HG03432 (cell line): ENCODE measurements at regions not wholly inside any gene's neighbourhood (a gene's known extent, or its start where the extent isn't known, plus 50 kb on each side); places are given as distances from the start of the nearest gene placed in this dataset.

Experiments
- ATAC-seq: cut with Tn5 transposase; IDR thresholded peaks from one replicate; pipeline ENCODE4 v1.9.1; 2021; ENCODE audit warnings: mild to moderate bottlenecking, moderate library complexity; ENCODE audit not compliant: unreplicated experiment

DNA sequence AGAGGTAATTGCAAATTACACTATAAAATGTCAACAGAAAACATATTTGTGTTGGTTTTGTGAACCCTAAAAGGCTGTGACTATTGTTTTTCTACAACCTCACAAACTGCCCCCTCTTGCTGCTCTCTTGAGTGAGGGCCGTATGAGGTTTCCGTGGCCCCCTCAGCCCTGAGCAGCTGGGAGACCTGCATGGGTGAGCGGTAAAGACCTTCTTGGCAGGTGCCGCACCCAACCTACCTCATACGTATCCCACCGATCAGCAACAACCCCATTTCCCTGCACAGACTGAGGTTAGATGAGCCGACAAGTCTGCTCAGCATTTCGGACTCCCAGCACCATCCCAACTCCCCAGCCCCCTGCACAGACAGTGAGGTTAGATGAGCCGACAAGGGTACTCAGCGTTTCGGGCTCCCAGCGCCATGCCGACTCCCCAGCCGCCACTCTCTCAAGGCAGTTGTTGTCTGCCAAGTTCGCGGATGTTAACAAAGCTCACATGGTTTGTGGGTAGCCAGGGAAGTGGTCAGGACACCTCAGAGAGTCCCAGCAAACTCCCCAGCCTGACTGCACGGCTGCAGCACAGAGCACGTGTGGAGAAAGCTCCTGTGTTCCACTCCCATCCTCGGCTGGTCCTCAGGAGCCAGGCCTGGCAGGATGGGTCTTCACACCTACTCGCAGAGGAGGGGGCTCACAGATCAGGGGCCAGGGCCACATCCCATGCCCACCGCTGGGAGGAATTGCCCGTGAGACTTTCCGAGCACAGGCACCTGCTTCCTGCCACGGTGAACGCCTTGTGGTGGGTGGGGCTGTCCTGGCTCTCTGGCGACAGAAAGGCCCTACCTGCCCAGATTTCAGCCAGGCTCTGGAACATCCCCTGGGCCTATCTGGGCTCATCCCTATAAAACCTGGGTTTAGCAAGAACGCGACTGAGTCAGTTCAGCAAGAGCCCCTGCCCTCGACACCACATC, 502.9 kb downstream of the BRD1 start:
- no peak for ATAC-seq

DNA sequence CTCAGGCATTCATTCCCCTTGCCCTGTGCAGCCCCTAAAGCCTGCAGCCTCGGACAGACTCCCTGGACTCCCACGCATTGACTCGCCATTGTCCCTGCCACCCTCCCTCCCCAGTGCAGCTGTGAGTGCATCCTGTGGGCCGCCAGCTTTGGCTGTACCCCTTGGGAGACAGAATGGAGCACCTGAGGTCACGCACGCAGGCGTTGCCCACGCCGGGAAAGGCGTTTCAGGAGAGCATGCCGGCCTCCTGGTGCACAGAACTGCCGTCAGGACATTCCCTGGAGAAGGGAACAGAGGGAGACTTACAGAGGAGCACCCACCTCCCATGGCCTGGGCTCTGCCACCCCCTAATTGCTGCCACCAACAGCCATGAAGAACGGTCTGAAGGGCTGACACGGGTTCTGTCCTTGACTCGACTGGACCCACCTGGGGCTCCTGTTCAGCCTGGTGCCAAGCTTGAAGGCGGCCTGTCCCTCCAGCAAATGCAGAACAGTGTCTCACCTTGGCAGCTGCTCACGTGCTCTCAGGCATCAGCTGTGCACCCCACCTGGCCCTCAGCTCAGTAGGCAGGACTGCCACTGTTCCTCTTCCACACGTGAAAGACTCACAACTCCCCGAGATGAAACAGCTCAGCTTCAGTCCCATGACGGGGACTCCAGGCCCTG, 503.8 kb downstream of the BRD1 start:
- no peak for ATAC-seq

DNA sequence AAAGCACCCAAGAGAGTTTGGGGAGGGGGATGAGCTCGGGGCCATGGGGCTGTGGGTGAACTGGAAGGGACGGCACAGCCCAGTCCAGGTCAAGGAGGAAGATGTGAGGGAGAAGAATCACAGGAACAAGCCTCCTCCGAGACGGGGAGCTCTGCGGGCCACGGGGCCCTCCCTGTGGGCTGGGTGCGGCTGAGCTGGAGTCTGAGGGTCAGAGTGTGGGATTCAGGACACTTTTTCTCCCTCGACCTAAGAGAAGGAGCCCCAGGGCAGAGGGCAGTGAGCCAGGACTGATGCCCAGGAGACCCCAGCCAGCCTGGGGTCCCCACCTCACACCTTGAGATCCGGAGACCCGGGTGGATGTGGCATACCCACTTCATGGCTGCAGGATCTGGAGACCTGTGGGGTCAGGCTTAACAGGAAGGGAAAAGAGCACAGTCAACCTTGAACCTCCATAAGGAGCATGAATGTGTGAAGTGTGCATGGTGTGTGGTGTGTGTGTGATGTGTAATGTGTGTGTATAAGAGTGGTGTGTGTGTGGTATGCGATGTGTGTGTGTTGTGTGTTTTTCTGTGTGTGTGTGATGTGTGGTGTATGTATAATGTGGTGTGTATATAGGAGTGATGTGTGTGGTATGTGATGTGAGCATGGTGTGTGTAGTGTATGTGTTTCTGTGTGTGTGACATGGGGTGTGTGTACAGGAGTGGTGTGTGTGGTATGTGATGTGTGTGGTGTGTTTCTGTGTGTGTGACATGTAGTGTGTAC, 504.6 kb downstream of the BRD1 start:
- ATAC-seq = no peak

DNA sequence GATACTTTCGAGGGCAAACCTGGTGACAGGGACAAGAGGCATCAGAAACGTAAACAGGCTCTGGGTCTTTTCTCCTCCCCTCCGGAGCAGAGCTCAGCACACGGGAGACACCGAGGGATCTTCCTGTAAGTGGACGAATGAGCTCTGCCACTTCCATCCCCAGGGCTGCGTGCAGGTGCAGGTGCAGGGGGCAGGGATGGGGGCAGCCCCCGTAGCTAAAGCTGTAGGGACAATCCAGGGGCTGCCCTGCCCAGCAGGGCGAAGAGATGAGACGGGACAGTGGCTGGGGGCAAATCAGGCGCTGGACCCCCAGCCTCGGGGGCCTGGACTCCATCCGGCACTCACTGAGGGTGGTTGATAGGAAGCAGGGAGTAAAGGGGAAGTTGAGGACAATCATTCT, 505.4 kb downstream of the BRD1 start:
- no peak for ATAC-seq

DNA sequence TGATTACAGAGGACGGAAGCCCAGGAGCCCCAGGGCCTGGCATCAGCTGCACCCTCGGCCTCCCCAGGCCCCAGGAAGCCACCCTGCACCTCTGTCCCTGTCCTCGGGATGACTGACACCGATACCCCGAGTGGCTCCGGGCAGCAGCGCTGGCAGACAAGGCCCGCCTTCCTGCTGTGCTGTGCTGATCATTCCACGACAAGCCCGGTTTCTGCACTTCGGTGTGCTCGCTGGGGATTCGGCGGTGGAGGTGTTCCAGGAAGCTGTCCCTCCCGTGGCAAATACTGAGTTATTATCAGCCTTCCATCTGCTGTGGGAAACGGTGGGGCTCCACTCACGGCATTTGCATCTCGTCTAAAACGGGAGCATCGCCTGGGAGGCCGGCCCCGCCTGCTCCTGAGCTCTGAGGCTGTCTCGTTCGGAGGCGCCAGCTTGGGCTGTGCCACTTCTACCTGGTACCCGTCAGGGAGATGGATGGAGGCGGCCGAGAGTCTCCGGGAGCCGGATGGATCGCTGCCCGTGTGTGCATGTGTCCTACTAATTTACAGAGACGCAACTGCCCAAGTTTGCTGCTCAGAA, 506.1 kb downstream of the BRD1 start:
- ATAC-seq = no peak

DNA sequence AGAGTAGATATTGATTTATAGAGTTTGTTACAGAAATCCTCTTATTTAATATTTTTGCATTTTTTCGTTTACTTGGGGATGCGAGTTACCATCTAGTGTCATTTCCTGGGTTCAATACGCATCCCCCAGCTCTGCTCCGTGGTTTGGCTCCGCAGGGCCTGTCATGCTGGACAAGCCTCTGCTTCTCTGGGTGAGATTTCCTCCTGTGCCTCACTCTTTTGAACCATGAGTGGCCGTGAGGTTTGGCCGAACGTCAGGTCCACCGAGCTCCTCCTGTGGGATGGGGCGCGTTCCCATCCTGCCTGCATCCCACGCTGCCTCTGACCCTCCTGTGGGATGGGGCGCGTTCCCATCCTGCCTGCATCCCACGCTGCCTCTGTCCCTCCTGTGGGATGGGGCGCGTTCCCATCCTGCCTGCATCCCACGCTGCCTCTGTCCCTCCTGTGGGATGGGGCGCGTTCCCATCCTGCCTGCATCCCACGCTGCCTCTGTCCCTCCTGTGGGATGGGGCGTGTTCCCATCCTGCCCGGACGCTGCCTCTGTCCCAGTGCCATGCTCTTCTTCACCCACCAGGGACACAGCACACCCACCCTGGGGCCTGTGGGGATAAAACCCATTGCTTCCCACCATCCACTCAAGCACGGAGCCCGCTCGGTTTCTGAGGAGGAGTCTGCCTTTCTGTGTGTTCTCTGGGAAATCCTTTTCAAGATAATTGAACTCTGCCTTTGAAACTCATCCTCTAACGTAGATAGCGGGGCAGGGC, 506.8 kb downstream of the BRD1 start:
- ATAC-seq = no peak

DNA sequence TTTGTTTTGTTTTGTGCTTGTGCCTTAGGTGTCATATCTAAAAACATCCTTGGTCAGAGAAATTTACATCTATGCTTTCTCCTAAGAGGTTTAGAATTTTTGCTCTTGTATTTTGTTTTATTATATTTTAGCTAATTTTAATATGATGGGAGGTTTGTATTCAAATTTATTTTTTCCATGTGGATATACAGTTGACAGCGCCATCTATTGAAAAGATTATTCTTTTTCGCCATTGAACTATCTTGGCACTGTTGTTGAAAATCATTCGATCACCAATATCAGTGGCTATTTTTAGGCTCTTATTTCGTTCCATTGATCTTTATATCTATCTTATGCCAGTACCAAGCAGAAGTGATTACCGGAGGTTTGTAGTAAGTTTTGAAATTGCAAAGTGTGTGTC, 510.3 kb downstream of the BRD1 start:
- ATAC-seq = no peak

DNA sequence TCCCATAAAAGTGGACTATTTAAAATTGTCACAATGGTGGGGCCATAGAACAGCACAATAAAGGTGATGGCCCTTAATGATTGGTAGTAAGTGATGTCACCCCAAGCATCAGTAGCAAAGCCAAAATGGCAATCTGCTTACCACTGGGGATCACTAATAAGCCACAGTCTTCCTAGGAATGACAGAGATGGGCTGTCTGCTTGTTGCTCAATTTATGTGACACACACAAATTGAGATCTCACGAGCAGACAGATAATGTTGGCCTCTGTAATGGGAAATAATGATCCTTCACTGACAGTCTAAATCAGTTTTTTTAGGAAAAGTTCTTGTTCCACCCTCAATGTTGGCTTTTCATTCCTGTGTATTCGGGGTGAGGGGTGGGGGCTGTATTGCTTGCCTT, 515.1 kb downstream of the BRD1 start:
- no peak for ATAC-seq

DNA sequence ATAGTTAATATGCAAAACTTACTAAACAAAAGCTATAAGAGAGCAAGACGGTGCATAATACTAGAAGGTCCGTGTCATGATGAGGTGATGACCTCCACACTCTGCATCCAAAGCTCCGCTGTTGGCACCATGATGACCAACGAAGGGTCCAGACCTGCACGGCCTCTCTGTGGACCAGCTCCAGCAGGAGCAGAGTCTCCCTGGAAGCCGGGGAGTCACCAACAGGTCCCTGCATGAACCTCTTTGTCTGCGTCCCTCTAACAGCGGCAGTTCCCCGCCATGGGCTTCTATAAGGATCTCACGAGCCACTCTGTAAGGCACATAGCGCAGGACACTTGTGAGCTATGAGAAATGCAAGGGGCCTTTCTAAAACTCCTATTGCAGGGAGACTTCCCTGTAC, 517.3 kb downstream of the BRD1 start:
- no peak for ATAC-seq

DNA sequence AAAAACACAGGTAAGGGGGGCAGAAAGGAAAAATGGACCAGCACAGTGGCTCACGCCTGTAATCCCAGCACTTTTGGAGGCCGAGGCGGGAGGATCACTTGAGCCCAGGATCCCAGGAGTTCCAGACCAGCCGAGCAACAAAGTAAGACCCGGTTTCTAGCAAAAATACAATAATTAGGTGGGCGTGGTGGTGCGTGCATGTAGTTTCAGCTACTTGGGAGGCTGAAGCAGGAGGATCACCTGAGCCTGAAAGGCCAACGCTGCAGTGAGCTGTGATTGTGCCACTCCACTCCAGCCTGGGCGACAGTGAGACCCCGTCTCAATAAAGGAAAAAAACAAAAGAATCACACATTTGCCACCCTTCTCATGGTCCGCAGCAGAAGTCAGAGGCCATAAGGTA, 519.4 kb downstream of the BRD1 start:
- ATAC-seq = no peak

DNA sequence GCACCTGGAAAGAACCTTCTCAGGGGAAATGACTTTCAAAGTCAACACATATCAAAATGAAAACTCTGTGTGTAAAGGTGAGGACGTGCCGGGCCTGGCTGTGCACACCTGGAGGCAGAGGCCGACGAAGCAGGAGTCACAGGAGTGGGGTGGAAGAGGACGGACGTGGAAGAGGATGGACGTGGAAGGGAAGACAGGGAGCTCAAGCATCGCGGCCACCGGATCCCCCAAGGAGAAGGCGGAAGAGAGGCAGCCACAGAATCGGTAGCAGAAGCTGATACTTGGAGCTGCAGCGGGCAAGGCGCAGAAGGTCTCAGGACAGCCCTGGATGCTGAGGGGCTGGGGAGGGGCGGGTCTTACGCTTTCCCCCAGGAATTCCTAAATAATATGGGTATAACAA, 519.8 kb downstream of the BRD1 start:
- ATAC-seq = no peak

DNA sequence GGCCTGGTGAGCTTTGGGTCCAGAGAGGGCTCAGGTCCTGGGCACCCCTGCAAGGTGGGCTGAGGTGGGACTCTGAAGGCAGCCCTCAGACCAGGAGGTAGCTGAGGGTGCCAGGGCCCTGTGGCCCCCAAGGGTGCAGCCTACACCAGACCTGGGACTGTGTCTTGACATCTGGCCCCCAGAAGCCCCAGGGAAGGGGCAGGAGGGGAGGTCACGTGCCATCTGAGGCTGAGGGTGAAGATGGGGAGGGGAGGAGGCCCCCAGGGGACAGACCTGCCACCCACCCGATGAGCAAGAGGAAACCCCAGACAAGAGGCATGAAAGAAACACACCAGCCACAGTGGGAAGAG, 520.2 kb downstream of the BRD1 start:
- ATAC-seq = no peak

DNA sequence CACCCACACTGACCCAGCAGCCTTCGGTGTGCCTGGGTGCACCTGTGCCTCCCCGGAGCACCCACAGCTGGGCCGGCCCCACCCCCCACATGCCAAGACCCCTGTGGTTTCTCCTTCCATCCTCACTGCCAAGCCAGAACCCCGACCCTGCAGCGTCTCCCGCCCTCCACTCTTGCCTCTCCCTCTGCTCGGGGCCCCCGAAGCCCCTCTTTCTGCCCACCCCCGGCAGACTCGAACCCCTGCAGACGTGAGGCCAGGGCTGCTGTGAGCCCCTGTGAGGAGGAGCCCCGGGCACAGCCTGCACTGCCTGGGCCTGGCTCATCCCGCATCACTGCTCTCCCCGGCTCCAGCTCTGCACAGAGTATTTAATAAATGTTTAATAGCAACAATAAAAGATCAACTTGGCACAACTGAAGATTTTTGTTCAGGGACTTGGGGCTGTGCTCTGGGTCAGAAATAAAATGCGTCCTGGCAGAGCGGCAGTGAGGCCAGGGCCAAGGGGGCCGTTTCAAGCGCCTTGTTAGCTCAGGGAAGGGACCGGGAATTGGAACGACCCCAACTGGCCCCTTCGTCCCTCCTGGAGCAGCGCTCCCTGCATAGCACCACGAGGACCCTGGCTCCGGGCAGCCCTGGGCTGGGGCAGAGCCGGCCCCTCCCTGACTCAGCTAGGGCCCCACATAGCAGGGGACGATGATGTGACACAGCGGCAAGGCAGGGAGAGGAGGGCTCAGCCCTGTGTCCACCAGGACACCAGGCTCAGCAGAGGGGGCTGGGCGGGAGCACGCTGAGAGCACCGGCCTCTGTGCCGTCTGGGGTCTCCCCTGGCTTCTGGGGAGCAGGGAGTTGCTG, 520.8 kb downstream of the BRD1 start:
- ATAC-seq = no peak

DNA sequence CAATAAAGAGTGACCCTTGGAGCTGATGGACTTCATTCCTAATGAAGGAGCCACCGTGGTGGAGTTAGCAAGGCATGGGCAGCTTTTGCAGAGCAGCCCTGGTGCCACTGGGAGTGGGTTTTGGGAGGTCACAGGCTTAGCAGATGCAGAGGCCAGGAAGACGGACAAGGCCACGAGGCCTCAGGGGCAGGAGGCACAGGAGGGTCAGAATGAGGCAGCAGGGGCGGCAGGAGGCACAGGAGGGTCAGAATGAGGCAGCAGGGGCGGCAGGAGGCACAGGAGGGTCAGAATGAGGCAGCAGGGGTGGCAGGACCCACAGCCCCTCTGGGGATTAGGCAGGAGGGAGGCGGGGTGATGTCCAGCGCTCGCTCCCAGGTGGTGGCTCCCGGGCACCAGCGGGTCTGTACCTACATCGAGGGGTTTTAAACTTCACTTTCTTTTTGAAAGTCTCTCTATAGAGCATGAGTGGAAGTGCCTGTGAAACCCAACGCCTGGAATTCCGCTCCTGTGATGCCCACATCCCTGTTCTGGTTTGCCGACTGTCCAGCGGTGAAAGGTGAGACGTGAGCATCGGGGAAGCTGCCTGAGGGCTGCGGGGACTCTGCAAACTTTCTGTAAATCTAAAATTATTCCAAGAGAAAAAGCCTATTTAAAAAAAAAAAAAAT, 521.6 kb downstream of the BRD1 start:
- no peak for ATAC-seq

DNA sequence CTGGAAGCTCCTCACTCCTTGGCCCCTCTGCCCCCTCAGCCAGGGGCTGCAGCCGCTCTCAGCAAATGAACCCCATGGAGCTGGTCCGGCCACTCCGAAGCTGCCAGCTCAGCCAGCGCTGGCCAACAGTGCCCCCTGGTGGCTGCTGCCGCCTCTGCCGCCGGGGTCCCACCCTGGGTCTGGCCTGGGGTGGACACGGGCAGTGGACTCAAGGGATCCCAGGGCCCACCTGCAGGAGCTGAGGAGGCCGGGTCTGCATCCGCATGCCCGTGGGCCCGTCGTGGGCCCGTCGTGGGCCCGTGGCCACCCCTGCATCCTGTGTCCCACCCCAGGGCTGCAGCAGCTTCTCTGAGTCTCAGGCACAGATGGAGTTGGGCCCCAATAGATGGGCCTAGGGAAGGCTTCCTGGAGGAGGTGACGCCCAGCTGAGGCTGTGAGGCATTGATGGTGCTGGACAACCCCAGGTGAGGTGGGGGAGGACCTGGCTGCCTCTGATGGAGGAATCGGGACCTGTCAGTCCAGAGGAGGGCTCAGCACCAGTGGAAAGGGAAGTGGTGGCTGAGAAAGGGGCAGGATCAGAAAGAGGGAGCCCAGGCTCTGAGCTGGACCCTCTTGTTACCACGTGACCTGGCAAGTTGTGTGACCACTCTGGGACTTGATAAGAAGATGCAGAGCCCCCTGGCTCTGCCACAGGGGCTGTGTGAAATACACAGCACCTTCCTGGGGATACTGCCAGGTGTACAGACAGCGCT, 522.3 kb downstream of the BRD1 start:
- ATAC-seq = no peak

DNA sequence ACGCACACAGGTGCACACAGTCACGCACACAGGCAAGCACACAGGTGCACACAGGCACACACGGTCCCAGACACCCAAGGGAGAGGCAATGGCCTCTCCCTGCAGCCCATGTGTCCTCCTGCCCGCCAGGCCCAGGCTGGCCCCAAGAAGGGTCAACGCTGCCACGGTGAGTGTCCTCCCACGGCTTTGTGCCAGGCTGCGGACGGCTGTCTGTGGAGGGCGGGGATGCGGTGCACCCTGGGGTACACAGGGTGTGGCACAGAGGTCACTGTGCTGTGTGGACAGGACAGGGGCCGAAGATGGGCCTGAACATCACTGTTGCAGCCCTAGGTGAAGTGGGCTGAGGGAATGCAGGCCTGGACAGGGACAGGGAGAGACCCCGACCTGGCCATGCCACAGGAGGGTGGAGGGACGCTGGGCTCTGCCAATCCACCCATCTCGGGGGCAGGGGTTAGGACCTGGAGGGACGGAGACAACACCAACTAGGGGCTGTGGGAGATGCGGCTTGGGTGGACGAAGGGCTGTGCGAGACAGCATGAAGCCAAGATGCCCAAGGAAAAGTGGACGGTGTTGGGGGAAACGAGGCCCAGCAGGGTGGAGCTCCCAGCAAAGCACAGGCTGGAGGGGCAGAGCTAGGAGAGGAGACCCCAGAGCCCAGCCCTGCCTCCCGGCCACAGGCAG, 523.8 kb downstream of the BRD1 start:
- ATAC-seq = no peak

DNA sequence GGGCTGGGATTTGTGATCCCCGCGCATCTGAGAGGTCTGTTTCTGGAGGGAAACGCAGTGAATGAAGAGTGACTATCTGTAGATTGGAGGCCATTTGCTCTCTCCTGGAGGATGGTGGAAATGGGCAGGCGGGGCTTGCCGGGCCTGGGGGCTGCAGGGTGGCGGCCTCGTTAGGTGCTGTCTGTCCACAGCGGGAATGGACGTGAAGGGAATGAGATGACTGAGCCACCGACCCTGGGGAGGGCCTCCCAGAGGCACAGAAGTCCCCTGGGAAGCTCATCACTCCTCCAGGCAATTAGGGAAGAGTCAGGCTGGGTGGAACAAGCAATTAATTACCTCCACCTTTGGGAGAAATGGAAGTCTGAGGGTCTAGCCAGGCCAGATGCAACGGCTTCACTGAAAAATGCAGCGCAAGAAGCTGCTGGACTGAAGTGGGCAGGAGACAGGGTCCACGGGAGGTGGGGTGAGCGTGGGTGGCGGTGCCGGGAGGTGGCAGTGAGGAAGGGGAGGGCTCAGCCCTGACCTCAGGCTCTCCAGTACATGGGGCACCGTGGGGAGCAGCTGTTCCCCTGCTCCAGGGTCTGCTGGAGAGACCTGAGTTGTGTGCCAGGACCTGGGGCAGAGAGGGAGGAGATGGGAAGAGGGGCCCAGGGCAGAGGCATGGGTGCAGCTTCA, 524.5 kb downstream of the BRD1 start:
- no peak for ATAC-seq
